OCI-LY7 (cell line): ENCODE measurements at regions not wholly inside any gene's neighbourhood (a gene's known extent, or its start where the extent isn't known, plus 50 kb on each side); places are given as distances from the start of the nearest gene placed in this dataset.
"Not testable (repeated sequence)": the region's sequence is repeated elsewhere in the genome, so short reads cannot be mapped to it uniquely, and the experiment has no call there.

Experiments used
- CTCF ChIP-seq: fragments of 200-600 bp; sonication (generic); conservative IDR thresholded peaks from 2 replicates; pipeline ENCODE4 v1.5.1; 2014; ENCODE audit warnings: mild to moderate bottlenecking, antibody characterized with exemption, low read length, moderate library complexity, mixed read lengths
- EZH2phosphoT487 ChIP-seq: fragments of 200-600 bp; sonication (generic); IDR thresholded peaks from 2 replicates; pipeline ENCODE4 v1.6.1; 2018; ENCODE audit warnings: low read depth, borderline replicate concordance, mild to moderate bottlenecking, mixed run types, antibody characterized with exemption, low read length, moderate library complexity, mixed read lengths

GRCh38 chr9:110023221-110023620, 184.7 kb downstream of the C9orf152 start:
- TF ChIP-seq CTCF, EZH2phosphoT487: not testable (repeated sequence)
